ENCODE measurements at regions not wholly inside any gene's neighbourhood (a gene's known extent, or its start where the extent isn't known, plus 50 kb on each side); places are given as distances from the start of the nearest gene placed in this dataset.
A peak's percentile ranks its signal among the peaks of the same experiment; 100 is the strongest.

- TF ChIP-seq, protein P1, sequence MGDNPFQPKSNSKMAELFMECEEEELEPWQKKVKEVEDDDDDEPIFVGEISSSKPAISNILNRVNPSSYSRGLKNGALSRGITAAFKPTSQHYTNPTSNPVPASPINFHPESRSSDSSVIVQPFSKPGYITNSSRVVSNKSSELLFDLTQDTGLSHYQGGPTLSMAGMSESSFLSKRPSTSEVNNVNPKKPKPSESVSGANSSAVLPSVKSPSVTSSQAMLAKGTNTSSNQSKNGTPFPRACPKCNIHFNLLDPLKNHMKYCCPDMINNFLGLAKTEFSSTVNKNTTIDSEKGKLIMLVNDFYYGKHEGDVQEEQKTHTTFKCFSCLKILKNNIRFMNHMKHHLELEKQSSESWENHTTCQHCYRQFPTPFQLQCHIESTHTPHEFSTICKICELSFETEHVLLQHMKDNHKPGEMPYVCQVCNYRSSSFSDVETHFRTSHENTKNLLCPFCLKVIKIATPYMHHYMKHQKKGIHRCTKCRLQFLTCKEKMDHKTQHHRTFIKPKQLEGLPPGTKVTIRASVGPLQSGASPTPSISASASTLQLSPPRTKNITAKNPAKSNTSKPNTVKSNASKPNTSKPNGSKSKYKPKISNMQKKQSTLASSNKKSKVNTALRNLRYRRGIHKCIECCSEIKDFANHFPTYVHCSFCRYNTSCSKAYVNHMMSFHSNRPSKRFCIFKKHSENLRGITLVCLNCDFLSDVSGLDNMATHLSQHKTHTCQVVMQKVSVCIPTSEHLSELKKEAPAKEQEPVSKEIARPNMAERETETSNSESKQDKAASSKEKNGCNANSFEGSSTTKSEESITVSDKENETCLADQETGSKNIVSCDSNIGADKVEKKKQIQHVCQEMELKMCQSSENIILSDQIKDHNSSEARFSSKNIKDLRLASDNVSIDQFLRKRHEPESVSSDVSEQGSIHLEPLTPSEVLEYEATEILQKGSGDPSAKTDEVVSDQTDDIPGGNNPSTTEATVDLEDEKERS (CRISPR knock-in tag; IDR thresholded peaks at IDR 0.05), result peak; percentile 71; the same call in 1 of the 2 replicates
- TF ChIP-seq ZNF850 (CRISPR knock-in tag; conservative IDR thresholded peaks at IDR 0.05) (0 out of 2 replicates have a peak, but pooled peaks have one; percentile 76), E2F5 (CRISPR knock-in tag; conservative IDR thresholded peaks at IDR 0.05) (peak; percentile 38; the same call in 1 of the 2 replicates), ZNF382 (CRISPR knock-in tag; IDR thresholded peaks at IDR 0.05; ENCODE audit: borderline replicate concordance) (no peak), ARNT2 (CRISPR knock-in tag; IDR thresholded peaks at IDR 0.05; ENCODE audit: low read depth) (0 out of 2 replicates have a peak, but pooled peaks have one; percentile 22), WIZ (CRISPR knock-in tag; IDR thresholded peaks at IDR 0.05) (peak; percentile 75; the same call in 1 of the 2 replicates), ZNF138 (CRISPR knock-in tag; IDR thresholded peaks at IDR 0.05; ENCODE audit: low read depth) (no peak), ZNF556 (CRISPR knock-in tag; IDR thresholded peaks at IDR 0.05; ENCODE audit: borderline replicate concordance) (peak; percentile 80; the same call in 1 of the 2 replicates), ZKSCAN1 (IDR thresholded peaks at IDR 0.05; ENCODE audit: low read length) (peak; percentile 66; the same call in 1 of the 2 replicates), ZNF772 (CRISPR knock-in tag; IDR thresholded peaks at IDR 0.05) (peak; percentile 33; the same call in 1 of the 2 replicates), SMAD3 (CRISPR knock-in tag; IDR thresholded peaks at IDR 0.05) (0 out of 2 replicates have a peak, but pooled peaks have one; percentile 30), ZMYM2 (CRISPR knock-in tag; IDR thresholded peaks at IDR 0.05) (peak; percentile 96), MYC (CRISPR knock-in tag; IDR thresholded peaks at IDR 0.05; ENCODE audit: borderline replicate concordance) (peak; percentile 76; the same call in 1 of the 2 replicates), KDM3A (CRISPR knock-in tag; IDR thresholded peaks at IDR 0.05; ENCODE audit: low read depth) (peak; percentile 65), ZNF10 (CRISPR knock-in tag; IDR thresholded peaks at IDR 0.05; ENCODE audit: borderline replicate concordance, low read depth) (no peak)
- TF ChIP-seq, protein P2, sequence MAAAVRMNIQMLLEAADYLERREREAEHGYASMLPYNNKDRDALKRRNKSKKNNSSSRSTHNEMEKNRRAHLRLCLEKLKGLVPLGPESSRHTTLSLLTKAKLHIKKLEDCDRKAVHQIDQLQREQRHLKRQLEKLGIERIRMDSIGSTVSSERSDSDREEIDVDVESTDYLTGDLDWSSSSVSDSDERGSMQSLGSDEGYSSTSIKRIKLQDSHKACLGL (CRISPR knock-in tag; IDR thresholded peaks at IDR 0.05), result peak; percentile 68; the same call in 1 of the 2 replicates
- TF ChIP-seq, protein P3, sequence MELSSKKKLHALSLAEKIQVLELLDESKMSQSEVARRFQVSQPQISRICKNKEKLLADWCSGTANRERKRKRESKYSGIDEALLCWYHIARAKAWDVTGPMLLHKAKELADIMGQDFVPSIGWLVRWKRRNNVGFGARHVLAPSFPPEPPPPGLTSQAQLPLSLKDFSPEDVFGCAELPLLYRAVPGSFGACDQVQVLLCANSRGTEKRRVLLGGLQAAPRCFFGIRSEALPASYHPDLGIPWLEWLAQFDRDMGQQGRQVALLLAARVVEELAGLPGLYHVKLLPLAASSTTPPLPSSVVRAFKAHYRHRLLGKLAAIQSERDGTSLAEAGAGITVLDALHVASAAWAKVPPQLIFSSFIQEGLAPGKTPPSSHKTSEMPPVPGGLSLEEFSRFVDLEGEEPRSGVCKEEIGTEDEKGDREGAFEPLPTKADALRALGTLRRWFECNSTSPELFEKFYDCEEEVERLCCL (CRISPR knock-in tag; IDR thresholded peaks at IDR 0.05; ENCODE audit: borderline replicate concordance), result no peak
Observed at GRCh38 chr16:85420501-85421337, 192.4 kb upstream of the GSE1 start (continued).
